Thoracic aorta (tissue), 2 donors: ENCODE measurements at regions not wholly inside any gene's neighbourhood (a gene's known extent, or its start where the extent isn't known, plus 50 kb on each side); places are given as distances from the start of the nearest gene placed in this dataset.

Experiments used
- ATAC-seq: fragments of 150-250 bp; one replicate; pipeline ENCODE4 v1.8.0; 2017; ENCODE audit warnings: low read depth; ENCODE audit not compliant: insufficient number of reproducible peaks, low FRiP score
- DNase-seq: peaks from one replicate; pipeline ENCODE4 v3.0.0-alpha.2; 2020; ENCODE audit warnings: low spot score
- H3K27ac ChIP-seq, 2 donors: fragments of 200-600 bp; sonication (generic); 1 replicate in 1 of 2; 2 replicates in 1 of 2; pipeline ENCODE4 v1.5.1; 2016; ENCODE audit warnings: mild to moderate bottlenecking in 2 of 2, moderate library complexity in 2 of 2
- H3K27me3 ChIP-seq: fragments of 200-600 bp; sonication (generic); replicated peaks from 2 replicates; pipeline ENCODE4 v1.6.0; 2016; ENCODE audit warnings: mild to moderate bottlenecking; ENCODE audit not compliant: insufficient read depth
- H3K36me3 ChIP-seq: fragments of 200-600 bp; sonication (generic); one replicate; pipeline ENCODE4 v1.5.1; 2016
- H3K4me1 ChIP-seq, 2 donors: fragments of 200-600 bp; sonication (generic); 1 replicate in 1 of 2; 2 replicates in 1 of 2; pipeline versions ENCODE4 v1.5.1 to v1.6.0; 2016; ENCODE audit warnings: low read depth in 2 of 2, mild to moderate bottlenecking in 1 of 2; ENCODE audit not compliant: control insufficient read depth in 1 of 2
- H3K4me3 ChIP-seq: fragments of 200-600 bp; sonication (generic); 2 replicates; pipeline ENCODE4 v1.5.1; 2016; ENCODE audit warnings: mild to moderate bottlenecking
- H3K9me3 ChIP-seq: fragments of 200-600 bp; sonication (generic); 2 replicates; pipeline ENCODE4 v1.5.1; 2016
- CTCF ChIP-seq: fragments of 200-600 bp; sonication (generic); IDR thresholded peaks from one replicate; pipeline ENCODE4 v1.5.1; 2019; ENCODE audit warnings: antibody characterized with exemption

- TF ChIP-seq CTCF: no peak
- H3K27me3 ChIP-seq: no peaks in the 10 kb centered on the region
- peaks cover 1% of the 10 kb centered on the region for H3K9me3 ChIP-seq
- no peak overlapping the region for H3K4me3 ChIP-seq
- no peak overlapping the region for H3K27ac ChIP-seq
- no peaks in the 10 kb centered on the region for H3K36me3 ChIP-seq
- no peaks in the 10 kb centered on the region for H3K4me1 ChIP-seq
- DNase-seq: no peak
- no peak for ATAC-seq
Observed at GRCh38 chr9:82532504-82533180, 530.3 kb downstream of the RASEF start.

- no peaks in the 10 kb centered on the region for H3K4me1 ChIP-seq
- no peaks in the 10 kb centered on the region for H3K9me3 ChIP-seq
- no peak for TF ChIP-seq CTCF
- no peak for ATAC-seq
- no peak for DNase-seq
- H3K27ac ChIP-seq: no peak overlapping the region
- no peak overlapping the region for H3K4me3 ChIP-seq
- H3K27me3 ChIP-seq: no peaks in the 10 kb centered on the region
- H3K36me3 ChIP-seq: no peaks in the 10 kb centered on the region
Observed at GRCh38 chr9:82535432-82535998, 527.4 kb downstream of the RASEF start.

- no peak for TF ChIP-seq CTCF
Observed at GRCh38 chr9:82538634-82539033, 524.3 kb downstream of the RASEF start.

GRCh38 chr9:82539146-82539545 lies 523.8 kb downstream of the RASEF start:
- DNase-seq (no peak), ATAC-seq (no peak)
- Histone ChIP-seq H3K36me3 (no peaks in the 10 kb centered on the region), H3K9me3 (no peaks in the 10 kb centered on the region), H3K27ac (no peak overlapping the region), H3K27me3 (no peaks in the 10 kb centered on the region), H3K4me1 (no peaks in the 10 kb centered on the region), H3K4me3 (no peak overlapping the region)
- TF ChIP-seq CTCF: no peak

More at GRCh38 chr9:82538634-82539033, 524.3 kb downstream of the RASEF start:
- no peaks in the 10 kb centered on the region for H3K27me3 ChIP-seq
- no peak overlapping the region for H3K27ac ChIP-seq
- ATAC-seq: no peak
- no peaks in the 10 kb centered on the region for H3K9me3 ChIP-seq
- H3K4me3 ChIP-seq: no peak overlapping the region
- H3K36me3 ChIP-seq: no peaks in the 10 kb centered on the region
- H3K4me1 ChIP-seq: no peaks in the 10 kb centered on the region
- no peak for DNase-seq

- Histone ChIP-seq H3K4me3 (no peak overlapping the region), H3K27me3 (no peaks in the 10 kb centered on the region), H3K36me3 (no peaks in the 10 kb centered on the region), H3K27ac (no peak overlapping the region), H3K4me1 (no peaks in the 10 kb centered on the region), H3K9me3 (no peaks in the 10 kb centered on the region)
- no peak for DNase-seq
- no peak for ATAC-seq
- no peak for TF ChIP-seq CTCF
Observed at GRCh38 chr9:82539856-82540579, 522.9 kb downstream of the RASEF start.
